PFSK-1 (cell line): ENCODE measurements at regions not wholly inside any gene's neighbourhood (a gene's known extent, or its start where the extent isn't known, plus 50 kb on each side); places are given as distances from the start of the nearest gene placed in this dataset.

Experiments used
- FOXP2 ChIP-seq: optimal IDR thresholded peaks from 2 replicates; pipeline ENCODE3; 2011; ENCODE audit warnings: borderline replicate concordance, control low read depth, inconsistent platforms; ENCODE audit not compliant: insufficient read depth; ENCODE audit errors: extremely low read length, extremely low read depth
- POLR2AphosphoS5 ChIP-seq: IDR thresholded peaks from 2 replicates; pipeline ENCODE4 v1.6.1; 2012; ENCODE audit warnings: low read depth, mild to moderate bottlenecking, control low read depth, low read length, moderate library complexity
- REST ChIP-seq, 2 experiments: IDR thresholded peaks; 2 replicates each; pipeline versions ENCODE4 v1.6.1 to v1.8.0; 2011 to 2012; ENCODE audit warnings: low read depth in 2 of 2, low read length in 2 of 2, control low read depth in 1 of 2, inconsistent platforms in 1 of 2, mild to moderate bottlenecking in 1 of 2, moderate library complexity in 1 of 2; ENCODE audit not compliant: insufficient read depth in 1 of 2
- SIN3A ChIP-seq: IDR thresholded peaks from 2 replicates; pipeline ENCODE4 v1.6.1; 2012; ENCODE audit warnings: mild to moderate bottlenecking, low read length, moderate library complexity, borderline replicate concordance; ENCODE audit not compliant: insufficient read depth
- TAF1 ChIP-seq: IDR thresholded peaks from 2 replicates; pipeline ENCODE4 v1.6.1; 2012; ENCODE audit warnings: low read length, control low read depth, borderline replicate concordance; ENCODE audit not compliant: insufficient read depth

- no peak for TF ChIP-seq TAF1
- no peak for TF ChIP-seq POLR2AphosphoS5
- no peak for TF ChIP-seq REST (IDR thresholded peaks at IDR 0.05; ENCODE audit: insufficient read depth in 1 of 2, low read depth in 2 of 2, low read length in 2 of 2)
- no peak for TF ChIP-seq FOXP2
- no peak for TF ChIP-seq SIN3A
Measured at GRCh38 chr2:2702385-2702784, 371.3 kb upstream of the MYT1L start.

GRCh38 chr2:2701813-2702212 is 370.7 kb upstream of the MYT1L start:
- no peak for TF ChIP-seq FOXP2
- no peak for TF ChIP-seq TAF1
- no peak for TF ChIP-seq REST (IDR thresholded peaks at IDR 0.05; ENCODE audit: insufficient read depth in 1 of 2, low read depth in 2 of 2, low read length in 2 of 2)
- no peak for TF ChIP-seq SIN3A
- TF ChIP-seq POLR2AphosphoS5, result no peak

DNA sequence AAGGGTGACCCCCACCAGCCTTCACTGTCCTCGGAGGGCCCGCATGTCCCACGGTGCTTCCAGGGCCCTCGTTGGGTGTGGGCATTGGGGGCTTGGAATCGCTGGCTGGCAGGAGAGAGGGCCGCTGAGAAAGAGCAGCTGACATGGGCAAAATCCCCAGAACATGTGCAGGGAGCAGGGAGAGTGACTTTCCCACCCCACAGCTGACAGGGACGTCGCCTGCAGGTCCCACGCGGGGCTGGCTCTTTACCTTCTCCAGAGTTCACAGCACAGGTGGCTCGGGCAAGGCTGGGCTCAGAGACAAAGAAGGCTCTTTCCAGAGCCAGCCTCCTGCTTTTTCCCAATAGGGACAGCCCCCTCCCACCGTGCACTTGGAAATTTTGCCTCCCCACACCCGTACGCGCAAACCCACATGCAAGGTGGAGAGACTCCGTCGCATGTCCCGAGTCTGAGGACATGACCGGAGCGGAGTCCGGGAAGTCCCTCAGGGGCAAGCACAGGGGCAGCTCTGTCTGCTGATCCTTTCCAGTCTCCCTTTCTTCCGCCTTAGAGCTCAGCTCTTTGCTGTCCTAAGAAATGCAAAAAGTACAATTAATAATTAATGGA is 370.2 kb upstream of the MYT1L start:
- TF ChIP-seq FOXP2 (no peak), POLR2AphosphoS5 (no peak), TAF1 (no peak), SIN3A (no peak), REST (IDR thresholded peaks at IDR 0.05; ENCODE audit: insufficient read depth in 1 of 2, low read depth in 2 of 2, low read length in 2 of 2) (no peak)

GRCh38 chr2:2699121-2699505 is 368.0 kb upstream of the MYT1L start:
- no peak for TF ChIP-seq SIN3A

GRCh38 chr2:2698182-2699120 is 367.4 kb upstream of the MYT1L start:
- TF ChIP-seq POLR2AphosphoS5, result no peak
- no peak for TF ChIP-seq TAF1
- TF ChIP-seq REST (IDR thresholded peaks at IDR 0.05; ENCODE audit: insufficient read depth in 1 of 2, low read depth in 2 of 2, low read length in 2 of 2), result no peak
- no peak for TF ChIP-seq FOXP2
- TF ChIP-seq SIN3A, result no peak
